Choroid plexus epithelial cell (primary cell): ENCODE measurements at regions not wholly inside any gene's neighbourhood (a gene's known extent, or its start where the extent isn't known, plus 50 kb on each side); places are given as distances from the start of the nearest gene placed in this dataset.

Experiments
- DNase-seq: peaks from one replicate; pipeline ENCODE4 v3.0.0-alpha.2; 2010; ENCODE audit warnings: low read depth
- H3K4me3 ChIP-seq: 2 replicates; pipeline ENCODE4 v1.5.1; 2011; ENCODE audit warnings: low read depth, mild to moderate bottlenecking, control low read depth, low read length, moderate library complexity
- CTCF ChIP-seq: conservative IDR thresholded peaks from 2 replicates; pipeline ENCODE4 v1.5.1; 2011; ENCODE audit warnings: low read depth, mild to moderate bottlenecking, control low read depth, inconsistent platforms, low read length, moderate library complexity

GRCh38 chr22:33971561-33971961 is 51.3 kb upstream of the LARGE1 start:
- TF ChIP-seq CTCF, result no peak
- no peak for DNase-seq

GRCh38 chr22:33975841-33976240 is 55.6 kb upstream of the LARGE1 start:
- DNase-seq, result no peak
- TF ChIP-seq CTCF, result no peak
- H3K4me3 ChIP-seq, result no peak overlapping the region

More at GRCh38 chr22:33971561-33971961, 51.3 kb upstream of the LARGE1 start:
- no peak overlapping the region for H3K4me3 ChIP-seq

GRCh38 chr22:33983558-33983957 is 63.3 kb upstream of the LARGE1 start:
- H3K4me3 ChIP-seq, result no peak overlapping the region
- no peak for TF ChIP-seq CTCF
- no peak for DNase-seq

- DNase-seq, result no peak
- no peak for TF ChIP-seq CTCF
- no peak overlapping the region for H3K4me3 ChIP-seq
Measured at GRCh38 chr22:33984211-33984610, 63.9 kb upstream of the LARGE1 start.

- no peak for DNase-seq
- H3K4me3 ChIP-seq, result no peak overlapping the region
- TF ChIP-seq CTCF, result no peak
Measured at GRCh38 chr22:33984656-33985285, 64.5 kb upstream of the LARGE1 start.

- H3K4me3 ChIP-seq, result no peak overlapping the region
- DNase-seq, result no peak
- TF ChIP-seq CTCF, result no peak
Measured at GRCh38 chr22:33985506-33985905, 65.2 kb upstream of the LARGE1 start.

GRCh38 chr22:33986167-33986771 is 66.0 kb upstream of the LARGE1 start:
- no peak for TF ChIP-seq CTCF
- DNase-seq, result no peak
- H3K4me3 ChIP-seq, result no peak overlapping the region
